ENCODE measurements at regions not wholly inside any gene's neighbourhood (a gene's known extent, or its start where the extent isn't known, plus 50 kb on each side); places are given as distances from the start of the nearest gene placed in this dataset.
A peak's percentile ranks its signal among the peaks of the same experiment; 100 is the strongest.
"Not testable (repeated sequence)": the region's sequence is repeated elsewhere in the genome, so short reads cannot be mapped to it uniquely, and the experiment has no call there.

- TF ChIP-seq GATA1 (IDR thresholded peaks at IDR 0.05; ENCODE audit: low read depth, low read length) (no peak), POLR2A (IDR thresholded peaks at IDR 0.05; ENCODE audit: low read length) (no peak)
- DNase-seq, result peak in 1 of 2 experiments; percentile 35
Measured at GRCh38 chr5:138702166-138703077, 50.8 kb upstream of the CTNNA1 start.

DNA sequence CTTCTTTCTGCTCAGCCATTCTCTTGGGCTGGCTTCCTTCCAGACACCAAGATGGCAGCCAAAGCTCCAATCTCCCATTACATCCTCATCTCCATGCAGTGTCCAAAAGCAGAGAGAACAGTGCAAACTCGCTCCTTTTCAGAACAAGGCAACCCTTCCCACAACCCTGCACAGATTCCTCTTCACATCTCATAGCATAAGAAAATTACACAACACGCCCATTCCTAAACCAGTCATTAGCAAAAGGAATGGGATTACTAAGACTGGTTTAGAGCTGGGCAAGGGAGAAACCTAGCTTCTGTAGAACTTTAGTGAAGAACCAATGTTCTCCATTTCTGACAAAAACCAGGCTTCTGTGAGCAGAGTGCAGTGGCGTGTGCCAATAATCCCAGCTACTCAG, 51.5 kb upstream of the CTNNA1 start:
- DNase-seq, result no peak
- TF ChIP-seq POLR2A (IDR thresholded peaks at IDR 0.05; ENCODE audit: low read length), result no peak
- no peak for TF ChIP-seq GATA1 (IDR thresholded peaks at IDR 0.05; ENCODE audit: low read depth, low read length)

- no peak for DNase-seq
- TF ChIP-seq GATA1 (IDR thresholded peaks at IDR 0.05; ENCODE audit: low read depth, low read length), result no peak
- TF ChIP-seq POLR2A (IDR thresholded peaks at IDR 0.05; ENCODE audit: low read length), result no peak
Measured at GRCh38 chr5:138700581-138701362, 52.5 kb upstream of the CTNNA1 start.

DNA sequence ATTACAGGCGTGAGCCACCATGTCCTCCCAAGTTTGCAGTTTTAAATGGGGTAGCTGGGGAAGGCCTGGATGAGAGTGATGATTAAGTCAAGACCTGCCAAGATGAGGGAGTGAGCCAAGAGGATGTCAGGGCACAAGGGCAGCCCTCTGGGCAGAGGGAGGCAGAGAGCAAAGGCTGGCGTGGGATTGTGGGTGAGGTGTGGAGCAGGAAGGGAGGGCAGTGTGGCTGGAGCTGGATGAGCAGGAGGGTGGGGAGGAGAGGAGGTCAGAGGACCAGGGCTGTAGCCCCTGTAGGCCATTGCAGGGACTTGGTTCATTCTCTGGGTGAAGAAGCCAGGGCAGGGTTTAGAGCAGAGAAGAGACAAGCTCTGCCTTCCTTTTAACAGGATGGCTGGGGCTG, 53.7 kb upstream of the CTNNA1 start:
- TF ChIP-seq POLR2A (IDR thresholded peaks at IDR 0.05; ENCODE audit: low read length), result no peak
- no peak for TF ChIP-seq GATA1 (IDR thresholded peaks at IDR 0.05; ENCODE audit: low read depth, low read length)
- no peak for DNase-seq

DNA sequence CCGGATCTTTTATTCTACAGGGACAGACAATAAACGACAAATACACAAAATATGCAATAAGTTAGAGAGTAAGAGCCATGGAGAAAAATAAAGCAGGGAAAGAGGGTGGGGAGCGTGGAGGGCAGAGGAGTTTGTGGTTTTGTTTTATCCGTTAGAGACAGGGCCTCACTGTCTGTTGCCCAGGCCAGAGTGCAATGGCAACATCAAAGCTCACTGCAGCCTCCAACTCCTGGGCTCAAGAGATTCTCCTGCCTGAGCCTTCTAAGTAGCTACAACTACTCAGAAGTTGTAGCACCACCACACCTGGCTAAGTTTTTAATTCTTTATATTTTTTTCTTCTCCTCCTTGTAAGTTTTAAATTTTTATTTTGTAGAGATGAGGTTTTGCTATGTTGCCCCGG, 54.5 kb upstream of the CTNNA1 start:
- TF ChIP-seq POLR2A (IDR thresholded peaks at IDR 0.05; ENCODE audit: low read length) (no peak), GATA1 (IDR thresholded peaks at IDR 0.05; ENCODE audit: low read depth, low read length) (no peak)
- peak in 1 of 2 experiments; percentile 5 for DNase-seq

DNA sequence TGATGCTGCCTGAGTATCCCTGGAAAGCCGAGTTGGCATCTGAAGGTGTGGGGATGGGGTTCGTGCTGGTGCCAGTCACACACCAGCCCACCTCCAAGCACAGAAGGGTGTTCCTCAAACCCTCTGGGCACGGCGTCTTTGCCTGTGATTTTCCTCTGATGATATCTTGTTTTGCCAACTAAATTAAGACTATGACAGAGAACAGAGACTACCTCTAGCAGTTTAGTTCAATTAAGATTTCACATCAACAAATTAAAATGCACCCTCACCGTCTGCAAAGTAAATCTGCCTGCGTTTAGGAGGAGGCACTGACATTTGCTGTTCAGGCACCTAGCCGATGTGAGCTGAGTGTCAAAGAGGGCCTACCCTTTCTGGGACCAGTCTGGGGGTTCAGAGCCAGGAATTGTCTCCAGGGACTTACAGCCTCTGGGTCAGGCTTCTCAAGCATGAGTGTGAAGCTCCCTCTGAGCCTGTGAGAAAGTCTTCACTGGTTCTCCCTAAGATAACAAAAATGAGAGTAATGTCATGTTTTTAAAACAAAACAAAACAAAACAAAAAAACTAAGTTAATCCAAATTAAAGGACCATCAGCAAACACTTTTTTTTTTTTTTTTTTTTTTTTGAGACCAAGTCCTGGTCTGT, 55.4 kb upstream of the CTNNA1 start:
- TF ChIP-seq GATA1 (IDR thresholded peaks at IDR 0.05; ENCODE audit: low read depth, low read length), result no peak
- TF ChIP-seq POLR2A (IDR thresholded peaks at IDR 0.05; ENCODE audit: low read length), result no peak
- DNase-seq, result no peak

DNA sequence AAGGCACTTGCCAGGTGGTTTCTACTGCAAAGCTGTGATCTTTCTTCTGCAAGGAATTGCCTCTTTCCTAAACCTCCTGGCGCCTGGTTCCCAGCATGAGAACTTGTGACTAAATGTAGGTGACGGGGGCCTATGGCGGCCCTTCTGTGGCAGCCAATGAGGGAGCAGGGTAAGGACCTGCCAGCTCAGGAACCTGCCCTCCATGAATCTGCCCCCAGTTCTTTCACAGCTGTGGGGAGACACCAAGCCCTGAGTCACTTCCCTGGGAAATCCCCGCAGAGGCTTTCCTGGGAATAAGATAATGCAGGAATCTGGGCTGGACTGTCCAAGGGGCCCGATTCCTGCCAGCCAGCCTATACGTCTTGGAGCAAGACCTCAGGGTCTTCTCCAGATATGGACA, 56.7 kb upstream of the CTNNA1 start:
- DNase-seq, result no peak
- TF ChIP-seq POLR2A (IDR thresholded peaks at IDR 0.05; ENCODE audit: low read length) (no peak), GATA1 (IDR thresholded peaks at IDR 0.05; ENCODE audit: low read depth, low read length) (no peak)

DNA sequence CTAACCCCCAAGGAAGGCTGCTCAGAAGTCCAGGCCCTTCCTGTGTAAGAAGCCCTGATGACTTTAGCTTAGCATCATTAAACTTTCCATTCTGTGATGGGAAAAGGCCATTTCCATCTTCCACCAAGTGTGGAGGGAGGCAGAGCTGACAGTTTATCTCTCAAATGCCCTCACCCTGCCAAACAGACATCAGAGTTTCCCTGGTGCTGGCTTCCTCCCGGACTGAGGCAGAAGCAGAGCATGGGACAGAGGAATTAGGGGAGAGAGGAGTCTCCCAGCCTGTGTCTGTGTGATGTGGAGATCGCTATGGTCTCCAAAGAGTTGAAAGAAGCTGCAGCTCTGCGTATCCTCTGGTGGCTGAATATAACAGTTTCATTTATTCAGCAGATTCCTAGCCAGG, 57.4 kb upstream of the CTNNA1 start:
- no peak for TF ChIP-seq GATA1 (IDR thresholded peaks at IDR 0.05; ENCODE audit: low read depth, low read length)
- no peak for TF ChIP-seq POLR2A (IDR thresholded peaks at IDR 0.05; ENCODE audit: low read length)
- DNase-seq, result no peak

DNA sequence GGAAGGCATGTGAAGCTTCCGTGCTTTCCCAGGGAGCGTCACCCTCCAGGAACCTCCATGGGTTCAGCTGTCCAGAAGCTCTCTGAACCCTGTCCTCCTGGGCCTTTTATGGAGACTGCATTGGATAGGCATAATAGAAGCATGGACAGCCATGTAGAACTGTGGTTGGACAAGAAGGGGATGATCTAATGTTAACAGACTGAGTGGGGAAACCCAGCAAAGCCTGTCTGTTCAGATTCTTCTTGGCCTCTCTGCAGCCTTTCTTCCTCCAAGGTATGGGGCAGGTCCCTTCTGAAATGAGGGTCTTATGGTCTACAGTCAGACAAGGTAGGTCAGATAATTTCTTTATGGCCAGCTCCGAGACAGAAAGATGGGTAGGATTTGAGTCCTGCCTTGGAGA, 59.1 kb upstream of the CTNNA1 start:
- no peak for DNase-seq
- TF ChIP-seq POLR2A (IDR thresholded peaks at IDR 0.05; ENCODE audit: low read length) (no peak), GATA1 (IDR thresholded peaks at IDR 0.05; ENCODE audit: low read depth, low read length) (no peak)

DNA sequence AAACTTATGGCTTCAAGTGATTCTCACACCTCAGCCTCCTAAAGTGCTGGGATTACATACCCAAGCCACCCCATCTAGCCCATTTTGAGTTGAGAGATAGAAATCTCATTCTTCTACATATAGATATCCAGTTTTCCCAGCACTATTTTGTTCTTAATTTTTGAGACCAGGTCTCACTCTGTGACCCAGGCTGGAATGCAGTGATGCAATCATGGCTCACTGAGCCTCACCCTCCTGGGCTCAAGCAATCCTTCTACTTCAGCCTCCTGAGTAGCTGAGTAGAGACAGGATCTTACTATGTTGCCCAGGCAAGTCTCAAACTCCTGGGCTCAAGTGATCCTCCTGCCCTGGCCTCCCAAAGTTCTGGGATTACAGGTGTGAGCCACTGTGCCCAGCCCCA, 60.9 kb upstream of the CTNNA1 start:
- no peak for TF ChIP-seq GATA1 (IDR thresholded peaks at IDR 0.05; ENCODE audit: low read depth, low read length)
- no peak for TF ChIP-seq POLR2A (IDR thresholded peaks at IDR 0.05; ENCODE audit: low read length)
- DNase-seq, result no peak

DNA sequence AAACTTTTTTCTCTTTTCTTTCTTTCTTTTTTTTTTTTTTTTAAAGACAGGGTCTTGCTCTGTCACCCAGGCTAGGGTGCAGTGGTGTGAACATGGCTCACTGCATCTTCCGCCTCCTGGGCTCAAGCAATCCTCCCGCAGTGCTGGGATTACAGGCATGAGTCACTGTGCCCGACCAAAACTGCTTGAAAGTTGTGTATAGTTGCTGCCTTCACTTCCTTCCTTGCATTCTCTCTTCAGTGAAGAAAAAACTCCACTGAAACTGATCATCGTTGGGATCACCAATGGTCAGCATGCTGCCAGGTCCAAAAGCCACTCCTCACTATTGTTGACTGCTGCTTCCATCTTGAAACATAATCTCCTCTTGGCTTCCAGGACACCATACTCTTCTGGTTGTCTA, 66.6 kb upstream of the CTNNA1 start:
- no peak for DNase-seq
- TF ChIP-seq GATA1 (IDR thresholded peaks at IDR 0.05; ENCODE audit: low read depth, low read length) (no peak), POLR2A (IDR thresholded peaks at IDR 0.05; ENCODE audit: low read length) (no peak)

DNA sequence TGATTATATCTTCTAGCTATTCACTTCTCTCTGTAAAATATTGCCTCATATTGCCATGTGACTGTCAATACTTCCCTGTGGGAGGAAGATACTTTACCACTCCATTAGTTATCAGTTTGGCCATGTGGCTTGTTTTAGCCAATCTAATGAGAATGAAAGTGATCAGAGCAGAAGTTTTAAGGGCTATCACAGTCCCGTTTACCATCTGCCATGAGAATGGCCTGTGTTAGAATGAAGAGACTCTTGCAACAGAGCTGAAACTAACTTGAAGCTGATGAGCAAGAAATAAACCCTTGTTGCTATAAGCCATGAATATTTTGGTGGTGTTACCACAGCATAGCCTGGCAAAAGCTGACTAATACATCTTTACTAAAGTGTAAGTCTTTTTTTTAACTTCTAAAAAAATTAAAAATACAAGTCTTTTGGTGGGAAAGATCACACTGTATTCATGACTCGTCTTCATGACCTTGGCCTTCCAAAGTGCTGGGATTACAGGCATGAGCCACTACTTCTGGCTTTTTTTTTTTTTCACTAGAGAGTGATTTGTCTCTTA, 68.0 kb upstream of the CTNNA1 start:
- peak; percentile 11 to 29 for DNase-seq
- TF ChIP-seq GATA1 (IDR thresholded peaks at IDR 0.05; ENCODE audit: low read depth, low read length) (no peak), POLR2A (IDR thresholded peaks at IDR 0.05; ENCODE audit: low read length) (no peak)

DNA sequence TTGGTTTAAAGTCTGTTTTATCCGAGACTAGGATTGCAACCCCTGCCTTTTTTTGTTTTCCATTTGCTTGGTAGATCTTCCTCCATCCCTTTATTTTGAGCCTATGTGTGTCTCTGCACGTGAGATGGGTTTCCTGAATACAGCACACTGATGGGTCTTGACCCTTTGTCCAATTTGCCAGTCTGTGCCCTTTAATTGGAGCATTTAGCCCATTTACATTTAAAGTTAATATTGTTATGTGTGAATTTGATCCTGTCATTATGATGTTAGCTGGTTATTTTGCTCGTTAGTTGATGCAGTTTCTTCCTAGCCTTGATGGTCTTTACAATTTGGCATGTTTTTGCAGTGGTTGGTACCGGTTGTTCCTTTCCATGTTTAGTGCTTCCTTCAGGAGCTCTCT, 70.8 kb upstream of the CTNNA1 start:
- DNase-seq, result not testable (repeated sequence)

- DNase-seq, result not testable (repeated sequence)
Measured at GRCh38 chr5:138678826-138679225, 74.4 kb upstream of the CTNNA1 start.

Data from erythroblast (primary cell).